ENCODE measurements at regions not wholly inside any gene's neighbourhood (a gene's known extent, or its start where the extent isn't known, plus 50 kb on each side); places are given as distances from the start of the nearest gene placed in this dataset.
"Not testable (repeated sequence)": the region's sequence is repeated elsewhere in the genome, so short reads cannot be mapped to it uniquely, and the experiment has no call there.

GRCh38 chr16:73108195-73108963, 60.5 kb upstream of the ZFHX3 start:
- DNase-seq (no peak), ATAC-seq (no peak)

DNA sequence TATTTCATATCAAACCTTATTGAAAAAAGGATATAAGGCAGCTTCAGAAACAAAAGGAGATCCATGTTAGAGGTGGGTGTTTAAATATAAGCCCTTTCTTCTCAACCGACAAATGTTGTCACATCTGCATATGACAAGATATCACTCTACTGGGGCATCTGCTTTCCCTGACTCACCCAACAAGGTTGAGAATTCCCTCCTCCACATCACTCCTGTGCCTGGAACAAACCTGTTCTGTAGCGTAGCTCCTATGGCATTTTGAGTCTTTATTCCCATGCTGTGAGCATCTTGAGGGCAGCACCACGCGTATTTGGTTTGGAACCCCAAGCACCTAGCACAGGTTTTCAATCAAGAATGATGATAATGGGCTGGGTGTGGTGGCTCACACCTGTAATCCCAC, 59.4 kb upstream of the ZFHX3 start:
- DNase-seq, result no peak
- ATAC-seq, result no peak

- DNase-seq (no peak), ATAC-seq (no peak)
Observed at GRCh38 chr16:73106329-73107034, 58.6 kb upstream of the ZFHX3 start.

DNA sequence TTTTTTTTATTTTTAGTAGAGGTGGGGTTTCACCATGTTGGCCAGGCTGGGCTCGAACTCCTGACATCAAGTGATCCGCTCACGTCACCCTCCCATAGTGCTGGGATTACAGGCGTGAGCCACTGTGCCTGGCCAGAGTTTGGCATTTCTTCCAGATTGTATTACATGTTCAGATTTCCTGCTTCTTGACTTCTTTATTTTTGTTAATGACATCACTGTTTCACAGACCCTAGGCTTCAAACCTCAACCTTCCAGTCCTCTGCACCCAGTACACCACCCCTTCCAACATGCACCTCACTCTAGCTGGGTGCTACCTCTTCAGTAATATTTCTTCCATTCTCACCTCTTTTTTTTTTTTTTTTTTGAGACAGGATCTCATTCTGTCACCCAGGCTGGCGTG, 53.6 kb upstream of the ZFHX3 start:
- ATAC-seq, result no peak

DNA sequence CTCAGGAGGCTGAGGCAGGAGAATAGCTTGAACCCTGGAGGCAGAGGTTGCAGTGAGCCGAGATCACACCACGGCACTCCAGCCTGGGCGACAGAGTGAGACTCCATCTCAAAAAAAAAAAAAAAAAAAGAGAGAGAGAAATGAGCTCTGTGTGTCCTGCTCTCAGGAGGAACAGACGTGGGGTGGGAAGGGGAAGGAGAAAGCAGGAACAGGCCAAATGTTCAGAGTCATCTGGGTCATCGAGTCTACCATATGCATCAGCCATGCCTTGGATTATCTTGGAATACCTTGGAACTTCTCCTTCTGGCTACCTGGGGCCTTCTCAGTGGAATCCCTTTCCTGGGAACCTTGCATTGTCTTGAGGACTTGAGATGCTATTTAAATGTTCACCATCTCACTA, 51.7 kb upstream of the ZFHX3 start:
- DNase-seq, ATAC-seq: not testable (repeated sequence)

More for the DNA sequence above, 53.6 kb upstream of the ZFHX3 start:
- DNase-seq, result no peak
